Activated CD4-positive, alpha-beta T cell treated with anti-CD3 and anti-CD28 coated beads, Interleukin-2, Interleukin-6, amounts not matched to agents 100 ng/mL and 50 ng/mL, durations not matched to agents 16 hours and 8 hours (primary cell): ENCODE measurements at regions not wholly inside any gene's neighbourhood (a gene's known extent, or its start where the extent isn't known, plus 50 kb on each side); places are given as distances from the start of the nearest gene placed in this dataset.

Experiments used
- DNase-seq: peaks from one replicate; pipeline ENCODE4 v3.0.0-alpha.2; 2020

DNA sequence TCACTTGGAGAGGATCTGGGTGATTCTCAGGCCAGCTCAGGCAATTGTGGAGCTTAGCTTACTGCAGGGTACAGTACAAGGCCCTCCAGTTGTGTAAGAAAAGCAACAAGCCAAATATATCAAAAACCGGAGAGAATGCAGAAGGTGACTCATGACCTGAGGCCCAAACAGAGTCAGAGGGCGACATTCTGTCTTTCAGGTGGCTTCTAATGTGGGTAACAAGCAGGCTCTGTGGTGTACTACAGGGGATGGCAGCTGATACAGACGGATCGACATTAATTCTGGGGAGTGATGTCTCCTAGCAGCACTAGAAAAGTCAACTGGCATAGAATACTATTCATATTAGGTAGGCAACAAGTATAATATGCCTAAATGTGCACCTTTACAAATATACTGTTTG is 219.5 kb upstream of the SOX11 start:
- no peak for DNase-seq

DNA sequence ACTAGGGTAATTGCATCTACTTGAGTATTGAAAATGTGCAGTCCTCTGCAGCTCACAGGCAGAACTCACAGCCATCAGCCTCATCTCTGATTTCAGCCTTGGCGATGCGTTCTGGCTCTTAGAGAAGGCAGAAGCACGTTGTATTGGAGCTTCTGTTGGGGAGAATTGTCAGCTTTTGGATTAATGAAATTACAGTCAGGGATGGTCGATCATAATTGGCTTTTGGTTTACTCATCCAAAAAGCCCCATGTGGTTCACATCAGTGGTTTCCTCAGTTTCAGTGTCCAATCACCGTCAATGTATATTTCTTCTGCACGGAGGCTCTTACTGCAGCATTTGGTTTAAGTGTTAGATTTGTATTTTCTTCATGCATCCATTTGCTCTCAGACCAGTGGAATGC is 218.5 kb upstream of the SOX11 start:
- DNase-seq = no peak

DNA sequence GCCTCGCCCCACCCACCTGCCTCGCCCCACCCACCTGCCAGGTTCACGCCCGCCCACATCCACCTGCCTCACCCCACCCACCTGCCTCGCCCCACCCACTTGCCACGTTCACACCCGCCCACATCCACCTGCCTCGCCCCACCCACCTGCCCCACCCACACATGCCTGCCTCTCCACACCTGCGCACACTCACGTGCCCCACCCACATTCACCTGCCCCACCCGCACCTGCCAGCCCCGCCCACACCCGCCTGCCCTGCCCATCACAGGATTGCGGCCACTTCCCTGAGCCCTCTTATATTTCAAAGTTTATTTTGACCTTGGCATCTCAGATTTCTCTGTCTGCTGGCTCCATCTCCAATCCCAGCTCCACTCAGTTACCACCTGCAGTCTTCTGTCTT is 217.5 kb upstream of the SOX11 start:
- DNase-seq = no peak

DNA sequence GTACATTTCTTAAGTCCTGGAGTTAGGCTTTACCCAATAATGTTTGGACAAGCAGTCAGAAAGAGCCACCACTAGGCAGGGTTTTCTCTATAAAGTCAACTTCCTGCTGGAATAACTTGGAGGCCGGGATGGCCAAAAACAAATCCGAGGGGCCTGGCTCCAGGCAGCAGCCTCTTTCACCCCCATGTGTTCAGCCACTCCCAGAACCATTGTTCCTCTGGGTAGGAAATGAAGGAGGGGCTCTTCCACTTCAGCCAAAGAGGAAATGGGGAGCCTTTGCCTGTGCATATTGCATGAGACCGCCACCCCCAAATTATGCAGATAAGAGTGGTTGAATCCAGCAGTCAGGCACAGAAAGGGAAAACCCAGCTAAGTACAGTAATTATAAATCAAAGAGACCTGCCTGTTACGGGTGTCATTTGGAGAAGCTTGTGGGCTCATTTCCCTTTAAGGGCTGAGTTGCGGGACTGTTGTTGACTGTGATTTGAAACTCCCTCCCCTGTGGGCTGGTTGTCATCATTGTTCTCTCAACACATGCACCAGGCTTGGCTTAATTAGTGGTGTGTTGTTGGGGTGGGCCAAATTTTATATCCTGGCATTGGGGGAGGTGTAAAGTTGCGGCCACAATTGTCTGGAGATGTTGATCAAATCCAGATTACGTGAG is 212.8 kb upstream of the SOX11 start:
- DNase-seq = peak; percentile 13

DNA sequence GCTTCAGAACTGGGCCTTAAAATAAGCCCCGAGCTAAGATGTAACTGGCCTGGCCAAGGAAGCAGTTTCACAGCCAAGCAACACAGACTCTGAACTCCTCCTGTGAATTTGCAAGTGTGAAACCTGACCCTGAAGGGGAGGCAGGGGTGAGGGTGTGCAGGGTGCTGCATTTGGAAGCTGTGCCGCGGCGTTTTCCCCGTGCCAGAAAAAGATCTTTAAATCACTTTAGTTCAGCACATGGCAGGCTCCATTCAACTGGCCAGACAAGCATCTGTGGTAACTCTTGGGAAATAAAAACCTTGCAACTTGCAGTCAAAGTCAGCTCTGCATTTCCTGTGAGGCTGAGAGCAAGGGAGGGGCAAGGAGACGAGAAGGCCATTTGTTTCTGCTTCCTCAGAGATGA is 209.3 kb upstream of the SOX11 start:
- no peak for DNase-seq

DNA sequence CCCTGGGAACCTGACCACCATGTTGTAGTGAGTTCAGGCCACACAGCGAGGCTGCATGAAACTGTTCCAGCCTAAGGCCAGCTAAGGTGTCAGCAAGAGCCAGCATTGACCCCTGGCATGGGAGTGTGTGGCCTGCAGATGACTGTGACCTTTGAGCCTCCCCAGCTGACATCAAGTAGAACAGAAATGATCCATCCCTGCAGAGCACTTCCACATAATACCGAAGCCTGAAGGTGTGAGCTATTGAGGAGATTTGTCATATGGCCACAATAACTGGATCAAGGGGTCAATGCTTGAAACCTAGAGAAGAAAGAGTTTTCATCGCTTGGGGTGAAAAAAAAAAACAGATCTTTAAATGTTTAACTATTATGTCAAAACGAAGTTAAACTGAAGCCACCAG is 207.3 kb upstream of the SOX11 start:
- DNase-seq = no peak

DNA sequence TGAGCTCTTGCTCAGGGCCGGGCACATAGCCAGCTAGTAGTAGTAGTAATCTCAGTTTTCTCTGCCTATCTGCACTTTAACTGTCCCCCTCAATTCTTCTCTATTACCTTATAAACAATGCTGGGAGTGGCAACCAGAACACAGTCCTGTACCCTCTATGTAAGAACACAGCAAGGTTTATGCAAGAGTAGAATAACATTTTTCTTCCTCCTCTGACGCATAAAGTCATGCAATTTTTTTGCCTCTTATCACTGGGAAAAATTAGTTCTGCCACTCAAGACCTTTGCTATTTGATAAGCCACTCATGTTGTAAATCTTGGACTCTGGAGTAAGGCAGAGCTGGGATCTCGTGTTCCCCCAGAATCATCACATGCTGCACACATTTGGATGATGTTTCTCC is 200.7 kb upstream of the SOX11 start:
- DNase-seq = no peak

DNA sequence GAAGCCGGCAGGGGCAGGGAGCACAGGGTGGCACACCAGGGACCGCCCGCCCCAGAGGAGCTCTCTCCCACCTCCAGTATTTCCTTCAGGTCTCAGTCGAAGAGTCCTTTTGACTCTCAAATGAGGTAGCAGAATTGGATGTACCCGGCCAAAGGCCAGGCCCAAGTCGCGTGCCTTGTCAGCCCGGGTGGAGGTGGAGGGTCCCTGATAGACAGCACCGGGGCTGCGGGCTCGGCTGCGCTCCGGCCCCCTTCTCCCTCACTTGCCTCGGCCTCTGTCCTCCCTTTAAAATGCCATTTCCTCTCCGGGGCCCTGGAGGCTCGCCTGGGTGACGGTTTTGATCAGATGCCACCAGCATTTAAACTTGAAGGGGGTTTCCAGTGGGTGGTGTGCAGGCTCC is 198.9 kb upstream of the SOX11 start:
- DNase-seq = no peak

DNA sequence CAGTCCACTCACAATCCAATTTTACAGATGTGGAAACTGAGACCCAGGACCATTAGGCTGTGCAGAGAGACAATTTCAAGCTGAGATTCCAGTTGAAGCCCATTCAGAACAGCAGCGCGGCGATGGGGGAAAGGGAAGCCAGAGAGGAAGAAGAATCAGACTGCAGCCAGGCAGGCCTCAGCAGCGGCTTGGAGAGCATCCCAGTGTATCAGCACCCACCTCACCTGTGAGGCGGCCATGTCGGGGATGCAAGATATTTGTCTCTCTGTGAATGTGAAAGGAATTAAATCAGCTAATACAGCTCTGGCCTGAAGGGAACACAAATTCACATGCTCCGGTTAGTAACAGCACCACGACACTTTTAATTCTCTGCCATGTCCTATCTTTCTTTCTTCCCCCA is 198.0 kb upstream of the SOX11 start:
- no peak for DNase-seq

DNA sequence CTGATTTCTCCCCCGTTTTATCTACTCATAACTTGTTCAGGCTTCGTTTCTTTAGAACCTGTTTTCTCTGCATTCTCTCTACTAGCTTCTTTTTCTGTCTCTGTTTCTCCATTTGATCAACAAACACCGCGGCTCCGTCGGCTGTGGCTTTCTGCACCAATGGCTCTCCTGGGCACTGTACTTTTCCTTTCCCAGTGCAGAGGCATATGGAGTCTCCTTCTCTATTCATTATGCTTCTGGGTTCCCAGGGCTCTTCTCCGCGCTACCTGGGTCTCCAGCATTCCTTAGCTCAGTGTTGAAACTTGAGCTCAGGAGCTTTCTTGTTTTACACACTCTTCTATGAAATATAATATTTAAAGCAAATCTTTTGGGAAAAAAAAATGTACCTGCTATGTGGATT is 196.6 kb upstream of the SOX11 start:
- DNase-seq = no peak

DNA sequence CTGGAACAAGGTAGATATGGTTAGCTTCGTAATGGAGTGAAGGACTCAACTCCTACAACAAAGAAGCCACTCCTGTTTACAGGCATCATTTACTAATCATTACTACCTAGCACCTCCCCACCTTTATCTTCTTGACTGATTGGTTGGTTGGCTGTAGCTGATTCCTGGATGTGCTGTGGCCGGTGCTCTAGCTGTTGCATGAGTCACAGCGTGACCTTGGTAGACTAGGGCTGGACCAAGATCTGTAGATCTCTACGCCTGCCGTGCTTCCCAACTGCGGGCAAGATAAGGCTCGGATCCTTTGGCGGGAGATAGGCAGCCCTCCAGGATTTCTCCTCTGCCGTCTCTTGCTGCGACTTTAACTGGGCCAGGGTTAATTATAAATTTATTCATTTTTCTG is 194.3 kb upstream of the SOX11 start:
- no peak for DNase-seq

DNA sequence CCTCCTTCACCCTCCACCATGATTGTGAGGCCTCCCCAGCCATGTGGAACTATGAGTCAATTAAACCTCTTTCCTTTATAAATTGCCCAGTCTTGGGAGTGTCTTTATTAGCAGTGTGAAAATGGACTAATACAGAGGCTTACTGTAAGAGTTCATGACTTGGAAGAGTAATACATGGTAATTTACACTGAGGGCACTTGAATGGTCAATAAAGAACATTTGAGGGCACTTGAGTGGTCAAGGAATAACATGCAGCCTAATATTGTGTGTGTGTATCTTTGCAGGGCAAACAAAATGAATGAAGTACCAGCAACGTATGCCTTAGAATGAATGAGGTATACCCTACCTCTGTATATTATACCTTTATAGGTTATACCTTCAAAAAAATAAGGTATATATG is 190.4 kb upstream of the SOX11 start:
- no peak for DNase-seq

DNA sequence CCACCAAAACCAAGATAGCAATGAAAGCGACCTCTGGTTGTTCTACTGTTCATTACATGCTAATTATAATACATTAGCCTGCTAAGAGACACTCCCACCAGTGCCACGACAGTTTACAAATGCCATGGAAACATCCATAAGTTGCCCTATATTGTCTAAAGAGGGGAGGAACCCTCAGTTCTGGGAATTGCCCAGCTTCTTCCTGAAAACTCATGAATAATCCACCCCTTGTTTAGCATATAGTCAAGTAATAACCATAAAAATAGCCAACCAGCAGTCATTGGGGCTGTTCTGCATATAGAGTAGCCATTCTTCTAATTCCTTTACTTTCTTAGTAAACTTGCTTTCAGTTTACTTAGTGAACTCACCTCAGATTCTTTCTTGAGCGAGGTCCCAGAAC is 189.8 kb upstream of the SOX11 start:
- no peak for DNase-seq

DNA sequence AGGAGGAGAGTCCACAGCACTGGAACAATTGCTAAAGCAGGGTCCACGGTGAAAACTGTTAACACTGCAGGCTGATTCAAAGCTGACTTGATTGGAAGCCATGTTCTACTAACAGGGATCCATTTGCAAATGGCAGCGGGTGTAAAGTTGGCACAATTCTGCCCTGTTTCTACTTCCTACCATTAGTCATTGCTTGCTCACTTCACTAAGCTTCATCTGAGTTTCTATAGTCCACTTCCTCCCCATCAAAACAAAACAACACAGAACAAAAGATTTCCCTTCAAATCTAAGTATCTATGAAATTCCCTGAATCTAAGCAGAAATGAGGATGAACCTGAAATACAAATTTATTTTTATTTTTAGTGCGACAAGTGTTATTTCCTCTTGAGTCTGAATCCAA is 187.4 kb upstream of the SOX11 start:
- DNase-seq = no peak

DNA sequence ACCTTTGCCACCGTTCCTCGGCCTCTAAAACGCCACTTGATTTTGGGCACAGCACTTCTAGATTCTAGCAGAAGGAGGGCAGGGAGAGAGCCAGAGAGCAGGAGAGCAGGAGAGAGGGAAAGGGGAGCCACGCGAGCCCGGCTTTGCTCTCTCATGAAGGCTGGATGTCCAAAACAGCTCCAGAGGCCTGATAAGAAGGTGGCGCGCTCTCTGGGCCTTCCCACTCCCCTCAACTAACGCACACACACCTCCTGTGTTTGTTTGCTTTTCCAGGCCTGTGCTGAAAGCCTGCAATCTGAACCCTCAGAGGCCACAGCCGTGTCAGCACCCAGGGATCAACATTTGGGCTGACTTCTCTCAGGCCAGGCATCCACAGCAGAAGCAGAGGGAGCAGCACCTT is 184.8 kb upstream of the SOX11 start:
- no peak for DNase-seq

DNA sequence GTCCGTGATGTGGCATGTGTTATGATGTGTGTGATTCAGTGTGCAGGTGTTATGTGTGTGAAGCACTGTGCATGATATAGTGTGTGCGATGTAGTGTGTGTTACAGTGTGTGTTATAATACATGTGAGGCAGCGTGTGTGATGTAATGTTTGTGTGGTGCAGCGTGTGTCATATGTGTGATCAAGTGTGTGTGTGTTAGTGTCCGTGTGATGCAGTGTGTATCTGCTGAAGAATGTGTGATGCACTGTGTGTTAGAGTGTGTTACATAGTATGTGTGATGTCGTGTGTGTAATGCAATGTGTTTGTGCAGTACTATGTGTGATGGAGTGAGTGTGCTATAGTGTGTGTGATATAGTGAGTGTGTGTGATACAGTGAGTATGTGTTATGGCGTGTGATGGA is 182.8 kb upstream of the SOX11 start:
- no peak for DNase-seq

DNA sequence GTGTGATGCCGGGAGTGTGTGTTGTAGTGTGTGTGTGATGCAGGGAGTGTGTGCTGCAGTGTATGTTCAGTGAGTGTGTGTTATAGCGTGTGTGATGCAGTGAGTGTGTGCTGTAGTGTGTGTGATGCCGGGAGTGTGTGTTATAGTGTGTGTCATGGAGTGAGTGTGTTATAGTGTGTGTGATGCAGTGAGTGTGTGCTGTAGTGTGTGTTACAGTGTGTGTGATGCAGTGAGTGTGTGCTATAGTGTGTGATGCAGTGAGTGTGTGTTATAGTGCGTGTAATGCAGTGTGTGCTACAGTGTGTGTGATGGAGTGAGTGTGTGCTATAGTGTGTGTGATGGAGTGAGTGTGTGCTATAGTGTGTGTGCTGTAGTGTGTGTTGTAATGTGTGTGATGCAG is 182.1 kb upstream of the SOX11 start:
- no peak for DNase-seq

DNA sequence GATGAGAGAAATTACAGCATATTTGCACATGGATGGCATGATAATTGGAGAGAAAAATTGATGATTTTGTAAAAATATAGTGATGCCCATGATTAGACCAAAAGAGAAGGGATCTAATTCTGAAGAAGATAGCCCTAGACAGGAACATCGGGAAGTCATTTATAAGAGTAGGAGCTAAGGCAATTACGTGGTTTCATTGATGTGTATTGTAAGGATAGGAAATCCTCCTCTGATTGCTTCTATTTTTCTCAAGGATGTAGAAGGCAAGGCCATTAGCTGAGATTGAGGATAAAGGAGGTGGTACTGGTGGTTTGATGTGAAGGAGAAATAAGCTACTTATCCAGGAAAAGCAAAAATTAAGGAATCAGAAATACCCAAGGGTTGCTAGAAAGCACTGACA is 176.5 kb upstream of the SOX11 start:
- no peak for DNase-seq

DNA sequence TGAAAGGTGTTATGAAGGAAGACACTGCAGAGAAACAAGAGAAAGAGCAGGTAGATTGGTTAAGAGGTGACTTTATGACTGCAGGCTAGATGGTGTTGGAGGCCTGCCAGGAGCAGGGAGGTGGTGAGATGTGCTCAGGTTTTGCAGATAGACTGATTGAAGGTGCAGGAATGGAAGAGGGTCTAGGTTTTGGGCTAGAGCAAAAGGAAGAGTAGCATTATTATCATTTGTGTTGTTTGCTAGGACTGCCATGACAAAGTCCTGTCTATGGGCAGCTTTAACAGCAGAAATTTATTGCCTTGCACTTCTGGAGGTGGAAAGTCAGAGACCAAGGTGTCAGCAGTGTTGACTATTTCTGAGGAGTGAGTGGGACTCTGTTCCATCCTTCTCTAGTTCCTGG is 172.9 kb upstream of the SOX11 start:
- no peak for DNase-seq

DNA sequence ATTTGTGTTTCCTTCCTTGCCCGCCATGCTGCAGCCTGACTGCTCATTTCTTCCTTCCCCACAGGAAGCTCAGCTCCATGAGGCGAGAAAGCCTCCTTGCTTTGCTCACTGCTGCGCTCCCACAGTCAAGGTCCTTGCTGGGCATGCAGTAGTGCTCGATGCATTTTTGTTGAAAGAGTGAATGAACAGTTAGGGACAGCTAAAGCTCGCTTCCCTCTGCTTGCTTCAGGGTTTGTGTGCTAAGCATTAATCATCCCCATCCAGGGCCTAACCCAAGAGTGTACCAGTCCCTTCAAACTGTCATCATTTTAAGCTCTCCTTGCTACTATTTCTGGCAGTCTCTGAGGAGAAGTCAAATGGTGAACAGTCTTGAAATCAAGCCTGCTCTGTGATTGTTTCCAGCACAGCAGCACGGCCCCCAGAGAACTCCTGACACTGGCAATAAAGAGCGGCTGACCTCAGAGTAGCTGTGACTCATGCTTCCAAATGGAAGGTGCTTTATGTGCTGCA is 171.7 kb upstream of the SOX11 start:
- DNase-seq = no peak

DNA sequence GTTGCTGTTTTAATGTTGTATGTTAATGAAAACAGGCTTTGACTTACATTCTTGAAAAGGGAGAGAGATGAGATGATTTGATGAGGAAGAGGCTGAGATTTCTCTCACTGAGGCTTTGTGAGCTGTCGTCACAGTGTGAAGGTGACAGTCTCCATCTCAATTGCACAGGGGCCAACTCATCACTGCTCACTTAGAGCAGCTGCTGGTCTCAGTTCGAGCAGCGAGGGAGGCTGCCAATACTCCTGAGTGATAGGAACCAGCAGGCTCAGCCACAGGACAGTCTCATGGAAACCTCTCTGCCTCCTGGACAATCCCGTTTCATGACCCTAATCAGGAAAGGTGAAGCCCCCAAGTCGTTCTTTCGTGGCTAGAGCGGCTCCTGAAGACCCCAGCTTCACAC is 170.7 kb upstream of the SOX11 start:
- DNase-seq = no peak

DNA sequence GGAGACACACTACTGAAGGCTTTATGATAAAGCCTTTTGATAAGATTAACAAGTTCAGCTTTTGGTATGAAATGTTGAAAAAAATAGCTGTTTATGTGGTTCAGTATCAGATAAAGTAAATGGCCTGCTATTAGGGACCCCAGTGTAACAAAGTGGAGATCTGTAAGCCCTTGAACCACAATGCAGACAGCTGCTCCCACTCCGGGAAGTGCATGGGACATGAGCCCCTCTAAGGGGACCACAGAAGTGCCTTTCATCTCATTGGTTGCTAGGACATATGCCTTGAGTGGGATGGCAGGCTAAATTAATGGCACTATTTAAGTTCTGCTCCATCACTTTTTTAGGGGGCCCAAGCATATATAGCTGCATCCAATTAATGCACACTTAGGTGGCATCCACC is 167.6 kb upstream of the SOX11 start:
- no peak for DNase-seq

DNA sequence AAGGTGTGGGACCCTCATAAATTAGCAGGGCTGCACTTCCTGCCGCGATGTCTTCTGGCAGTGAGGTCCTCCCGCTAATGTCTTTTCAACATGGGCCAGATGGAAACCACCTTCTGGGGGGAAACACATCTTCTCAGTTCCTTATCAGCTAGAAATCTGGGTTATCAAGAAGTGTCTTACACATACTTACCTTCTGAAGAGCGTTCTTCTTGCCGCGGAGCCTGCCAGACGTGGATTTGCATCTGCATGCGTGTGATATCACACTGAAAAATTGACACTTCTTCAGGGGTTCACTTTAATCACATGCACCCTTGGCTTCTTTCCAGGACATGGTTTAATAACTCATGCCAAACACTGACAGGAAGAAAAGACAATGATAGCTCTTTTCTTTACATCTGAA is 163.5 kb upstream of the SOX11 start:
- DNase-seq = no peak

DNA sequence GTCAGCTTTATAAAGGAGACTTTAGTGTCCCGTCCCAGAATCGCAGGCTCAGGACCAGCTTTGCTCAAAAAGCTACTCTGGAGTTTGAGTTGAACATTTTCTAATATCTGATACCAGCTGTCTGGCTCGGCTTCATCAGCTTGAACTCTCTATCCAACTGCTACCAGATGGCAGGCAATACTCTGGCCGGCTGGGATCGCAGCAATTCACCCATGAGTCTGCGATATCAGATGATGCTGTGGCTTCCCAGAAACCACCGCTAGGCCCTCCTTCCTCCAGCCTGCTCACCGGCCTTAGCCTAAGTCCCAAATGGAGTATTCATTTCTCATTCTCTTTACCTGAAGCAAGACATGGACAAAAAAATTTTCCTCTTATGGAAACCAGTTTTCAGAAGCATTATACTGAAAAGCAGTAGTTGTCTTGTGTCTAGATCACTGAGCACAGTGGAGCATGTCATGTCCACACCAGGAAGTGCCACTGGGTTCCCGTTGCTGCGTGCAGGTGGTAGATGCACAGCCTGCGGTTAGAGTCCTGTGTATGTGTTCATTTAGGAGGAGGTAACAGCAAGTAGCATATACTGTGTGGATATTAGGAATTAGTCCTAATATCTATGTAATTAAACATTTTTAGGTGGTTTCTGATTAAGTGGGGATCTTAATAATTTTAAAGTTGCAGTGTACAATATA is 162.0 kb upstream of the SOX11 start:
- DNase-seq = no peak

DNA sequence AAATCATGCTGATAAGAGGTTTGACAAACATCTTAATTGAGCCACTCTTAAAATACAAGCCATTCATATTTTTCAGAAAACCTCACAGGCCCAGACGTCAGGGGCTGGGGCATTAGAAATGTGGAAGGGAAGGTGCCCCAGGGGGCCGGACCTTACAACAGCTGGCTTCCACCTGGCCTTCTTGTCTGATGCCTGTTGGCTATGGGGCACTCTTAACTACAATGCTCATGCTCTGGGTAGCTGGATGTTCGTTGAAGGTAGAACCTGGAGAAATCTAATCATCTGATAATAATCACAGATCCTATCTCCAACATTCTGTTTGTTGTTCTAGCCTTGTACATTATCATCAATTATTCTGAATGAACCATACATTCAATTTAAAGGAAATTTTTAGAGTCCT is 156.9 kb upstream of the SOX11 start:
- no peak for DNase-seq
